ENCODE measurements at regions not wholly inside any gene's neighbourhood (a gene's known extent, or its start where the extent isn't known, plus 50 kb on each side); places are given as distances from the start of the nearest gene placed in this dataset.

DNA sequence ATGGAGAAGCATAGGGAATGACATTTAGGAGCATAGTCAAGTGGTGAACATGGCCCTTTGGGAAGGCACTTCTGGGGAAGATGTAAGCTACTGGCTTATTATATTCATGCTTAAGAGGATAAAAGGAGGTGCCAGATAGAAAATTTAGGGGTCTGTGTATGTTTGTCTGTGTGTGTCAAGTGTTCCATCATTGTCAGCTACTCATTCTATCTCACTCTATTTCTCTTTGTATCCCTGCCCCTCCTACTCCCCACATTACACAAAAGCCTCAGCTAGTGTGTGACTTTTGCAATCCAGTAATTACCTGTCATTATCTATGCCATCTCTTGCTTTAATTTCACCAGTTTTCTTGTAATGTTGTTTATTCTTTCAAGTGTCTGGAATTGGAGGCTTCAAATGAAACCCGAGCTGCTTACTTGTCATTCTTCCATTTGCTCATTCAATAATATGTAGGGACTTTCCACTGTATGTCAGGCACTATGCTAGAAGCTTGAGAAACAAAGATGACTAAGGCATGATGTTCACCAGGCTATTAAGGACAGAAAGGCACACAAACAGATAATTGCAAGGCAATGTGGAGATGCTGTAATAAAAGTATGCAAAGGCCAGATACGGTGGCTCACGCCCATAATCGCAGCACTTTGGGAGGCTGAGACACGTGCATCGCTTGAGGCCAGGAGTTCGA, 229.8 kb upstream of the TEX13C start:
- whole genome bisulfite sequencing, 2 donors: 85 to 90% methylated on average over 7 of the region's 7 CpGs
- no peaks in the 10 kb centered on the region for H3K9me3 ChIP-seq
- DNase-seq (no peak), ATAC-seq (no peak)
- no peak overlapping the region for H3K27ac ChIP-seq
- H3K4me1 ChIP-seq: no peaks in the 10 kb centered on the region
- H3K36me3 ChIP-seq: no peaks in the 10 kb centered on the region
- intact Hi-C loops (cut with DNase I): no loop called here
- no peaks in the 10 kb centered on the region for H3K27me3 ChIP-seq
- TF ChIP-seq, protein P1, sequence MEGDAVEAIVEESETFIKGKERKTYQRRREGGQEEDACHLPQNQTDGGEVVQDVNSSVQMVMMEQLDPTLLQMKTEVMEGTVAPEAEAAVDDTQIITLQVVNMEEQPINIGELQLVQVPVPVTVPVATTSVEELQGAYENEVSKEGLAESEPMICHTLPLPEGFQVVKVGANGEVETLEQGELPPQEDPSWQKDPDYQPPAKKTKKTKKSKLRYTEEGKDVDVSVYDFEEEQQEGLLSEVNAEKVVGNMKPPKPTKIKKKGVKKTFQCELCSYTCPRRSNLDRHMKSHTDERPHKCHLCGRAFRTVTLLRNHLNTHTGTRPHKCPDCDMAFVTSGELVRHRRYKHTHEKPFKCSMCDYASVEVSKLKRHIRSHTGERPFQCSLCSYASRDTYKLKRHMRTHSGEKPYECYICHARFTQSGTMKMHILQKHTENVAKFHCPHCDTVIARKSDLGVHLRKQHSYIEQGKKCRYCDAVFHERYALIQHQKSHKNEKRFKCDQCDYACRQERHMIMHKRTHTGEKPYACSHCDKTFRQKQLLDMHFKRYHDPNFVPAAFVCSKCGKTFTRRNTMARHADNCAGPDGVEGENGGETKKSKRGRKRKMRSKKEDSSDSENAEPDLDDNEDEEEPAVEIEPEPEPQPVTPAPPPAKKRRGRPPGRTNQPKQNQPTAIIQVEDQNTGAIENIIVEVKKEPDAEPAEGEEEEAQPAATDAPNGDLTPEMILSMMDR (IDR thresholded peaks at IDR 0.05): no peak
- H3K4me3 ChIP-seq: no peak overlapping the region

DNA sequence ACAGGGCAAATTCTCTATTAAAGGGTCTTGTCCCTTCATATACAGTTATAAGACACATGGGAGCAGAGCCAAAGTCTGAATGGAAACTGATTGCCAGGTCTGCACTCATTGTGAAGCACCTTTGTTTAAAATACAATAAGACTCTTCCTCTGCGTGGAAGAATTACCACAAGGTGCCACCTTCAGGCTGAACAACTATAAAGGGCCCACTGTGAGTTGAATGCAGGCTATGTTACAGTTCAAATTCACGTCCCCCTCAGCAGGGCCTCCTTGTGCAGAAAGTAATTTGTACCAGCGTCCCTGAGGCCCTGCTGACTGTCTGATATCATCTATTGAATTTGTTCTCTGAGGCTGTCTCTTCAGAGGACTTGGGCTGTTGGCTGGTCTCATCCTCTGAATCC, 225.8 kb upstream of the TEX13C start:
- DNase-seq (no peak), ATAC-seq (no peak)

DNA sequence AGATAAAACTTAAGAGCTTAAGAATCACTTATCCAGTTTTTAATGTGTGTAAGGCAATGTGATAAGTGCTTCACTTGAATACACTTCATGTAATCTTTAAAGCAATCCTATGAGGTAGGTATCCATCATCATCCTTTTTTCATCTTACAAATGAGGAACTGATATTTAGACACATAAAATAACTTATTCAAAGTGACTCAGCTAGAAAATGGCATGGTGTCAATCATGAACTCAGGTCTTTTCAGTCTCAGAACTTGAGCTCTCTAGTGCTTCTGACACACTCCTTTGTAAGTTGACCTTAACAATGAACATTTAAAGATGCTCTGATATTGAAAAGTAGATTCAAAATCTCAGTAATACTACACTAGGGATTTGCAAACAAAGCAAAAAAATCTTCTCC, 224.8 kb upstream of the TEX13C start:
- no peak for DNase-seq
- intact Hi-C loops (cut with DNase I): no loop called here
- no peaks in the 10 kb centered on the region for H3K36me3 ChIP-seq
- TF ChIP-seq, protein P1 (IDR thresholded peaks at IDR 0.05): no peak
- no peak overlapping the region for H3K4me3 ChIP-seq
- no peak overlapping the region for H3K27ac ChIP-seq
- H3K9me3 ChIP-seq: no peaks in the 10 kb centered on the region
- no peak for ATAC-seq
- H3K4me1 ChIP-seq: no peaks in the 10 kb centered on the region
- no peaks in the 10 kb centered on the region for H3K27me3 ChIP-seq

More for the DNA sequence above, 225.8 kb upstream of the TEX13C start:
- Histone ChIP-seq H3K4me1 (no peaks in the 10 kb centered on the region), H3K4me3 (no peak overlapping the region), H3K36me3 (no peaks in the 10 kb centered on the region), H3K27ac (no peak overlapping the region), H3K9me3 (no peaks in the 10 kb centered on the region), H3K27me3 (no peaks in the 10 kb centered on the region)
- 36 to 45% methylated on average over 3 of the region's 3 CpGs for WGBS, 2 donors
- intact Hi-C loops (cut with DNase I): no loop called here
- TF ChIP-seq, protein P1 (IDR thresholded peaks at IDR 0.05): no peak

DNA sequence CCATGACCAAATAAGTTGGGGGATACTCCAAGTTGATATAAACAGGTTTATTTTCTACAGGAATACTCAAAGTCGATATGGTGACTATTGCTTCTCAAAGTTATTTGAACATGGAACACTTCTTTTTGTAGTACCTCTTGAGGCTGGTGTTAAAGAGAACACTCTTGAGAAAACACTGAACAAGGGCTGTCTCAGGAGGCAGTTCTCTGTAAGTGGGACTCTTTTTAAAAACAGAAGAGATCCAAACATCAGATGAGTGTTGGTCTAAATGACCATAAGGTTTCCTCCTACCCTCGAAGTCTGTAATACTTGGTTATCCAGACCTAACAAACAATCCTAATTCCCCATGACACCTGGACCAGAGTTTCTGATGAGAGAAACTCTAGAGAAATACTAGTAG, 223.2 kb upstream of the TEX13C start:
- Histone ChIP-seq H3K27me3 (no peaks in the 10 kb centered on the region), H3K36me3 (no peaks in the 10 kb centered on the region), H3K27ac (no peak overlapping the region), H3K4me3 (no peak overlapping the region), H3K9me3 (no peaks in the 10 kb centered on the region), H3K4me1 (no peaks in the 10 kb centered on the region)
- intact Hi-C loops (cut with DNase I): no loop called here
- WGBS, 2 donors: 56 to 63% methylated on average over 2 of the region's 2 CpGs
- ATAC-seq (no peak), DNase-seq (no peak)
- TF ChIP-seq, protein P1 (IDR thresholded peaks at IDR 0.05): no peak
